WI38 (cell line): ENCODE measurements at regions not wholly inside any gene's neighbourhood (a gene's known extent, or its start where the extent isn't known, plus 50 kb on each side); places are given as distances from the start of the nearest gene placed in this dataset.

Source experiments
- H3K4me3 ChIP-seq: 2 replicates; pipeline ENCODE4 v1.5.1; 2011; ENCODE audit warnings: low read depth, mild to moderate bottlenecking, control low read depth, low read length
- CTCF ChIP-seq: IDR thresholded peaks from 2 replicates; pipeline ENCODE4 v1.5.1; 2012; ENCODE audit warnings: low read depth, mild to moderate bottlenecking, control low read depth, low read length

GRCh38 chr14:53772936-53773335 is 183.7 kb downstream of the BMP4 start:
- no peak overlapping the region for H3K4me3 ChIP-seq
- TF ChIP-seq CTCF: no peak

- H3K4me3 ChIP-seq: no peak overlapping the region
- no peak for TF ChIP-seq CTCF
Measured at GRCh38 chr14:53767566-53767965, 189.1 kb downstream of the BMP4 start.

- no peak for TF ChIP-seq CTCF
- H3K4me3 ChIP-seq: no peak overlapping the region
Measured at GRCh38 chr14:53766601-53767000, 190.0 kb downstream of the BMP4 start.

GRCh38 chr14:53766106-53766505 is 190.5 kb downstream of the BMP4 start:
- no peak for TF ChIP-seq CTCF
- no peak overlapping the region for H3K4me3 ChIP-seq

- TF ChIP-seq CTCF: no peak
- no peak overlapping the region for H3K4me3 ChIP-seq
Measured at GRCh38 chr14:53764846-53765245, 191.8 kb downstream of the BMP4 start.

GRCh38 chr14:53758141-53758540 is 198.5 kb downstream of the BMP4 start:
- no peak for TF ChIP-seq CTCF
- H3K4me3 ChIP-seq: no peak overlapping the region

- no peak for TF ChIP-seq CTCF
- H3K4me3 ChIP-seq: no peak overlapping the region
Measured at GRCh38 chr14:53757732-53758131, 198.9 kb downstream of the BMP4 start.
